Epithelial cell of proximal tubule (primary cell): ENCODE measurements at regions not wholly inside any gene's neighbourhood (a gene's known extent, or its start where the extent isn't known, plus 50 kb on each side); places are given as distances from the start of the nearest gene placed in this dataset.

ENCODE experiments used
- DNase-seq: peaks from one replicate; pipeline ENCODE4 v3.0.0-alpha.2; 2011; ENCODE audit warnings: low read depth
- H3K4me3 ChIP-seq: 2 replicates; pipeline ENCODE4 v1.5.1; 2011; ENCODE audit warnings: low read depth, mild to moderate bottlenecking, low read length
- TF ChIP-seq, protein P1 (sequence below): conservative IDR thresholded peaks from 2 replicates; pipeline ENCODE4 v1.5.1; 2012; ENCODE audit warnings: low read depth, mild to moderate bottlenecking, low read length

DNA sequence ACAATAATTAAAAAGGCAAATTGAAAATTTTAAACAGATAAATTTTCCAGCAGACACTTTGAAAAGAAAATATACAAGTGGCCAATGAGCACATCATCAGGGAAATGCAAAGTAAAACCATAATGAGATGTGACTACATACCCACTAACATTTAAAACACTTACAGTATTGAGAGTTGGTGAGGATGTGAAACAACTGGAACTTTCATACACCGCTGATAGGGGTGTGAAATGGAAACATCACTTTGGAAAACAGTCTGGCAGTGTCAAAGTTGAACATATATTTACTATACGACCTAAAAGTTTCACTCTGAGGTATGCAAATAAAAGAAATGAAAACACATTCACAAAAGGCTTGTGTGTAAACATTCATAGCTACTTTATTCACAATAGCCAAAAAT is 94.0 kb upstream of the GNAO1 start:
- TF ChIP-seq, protein P1, sequence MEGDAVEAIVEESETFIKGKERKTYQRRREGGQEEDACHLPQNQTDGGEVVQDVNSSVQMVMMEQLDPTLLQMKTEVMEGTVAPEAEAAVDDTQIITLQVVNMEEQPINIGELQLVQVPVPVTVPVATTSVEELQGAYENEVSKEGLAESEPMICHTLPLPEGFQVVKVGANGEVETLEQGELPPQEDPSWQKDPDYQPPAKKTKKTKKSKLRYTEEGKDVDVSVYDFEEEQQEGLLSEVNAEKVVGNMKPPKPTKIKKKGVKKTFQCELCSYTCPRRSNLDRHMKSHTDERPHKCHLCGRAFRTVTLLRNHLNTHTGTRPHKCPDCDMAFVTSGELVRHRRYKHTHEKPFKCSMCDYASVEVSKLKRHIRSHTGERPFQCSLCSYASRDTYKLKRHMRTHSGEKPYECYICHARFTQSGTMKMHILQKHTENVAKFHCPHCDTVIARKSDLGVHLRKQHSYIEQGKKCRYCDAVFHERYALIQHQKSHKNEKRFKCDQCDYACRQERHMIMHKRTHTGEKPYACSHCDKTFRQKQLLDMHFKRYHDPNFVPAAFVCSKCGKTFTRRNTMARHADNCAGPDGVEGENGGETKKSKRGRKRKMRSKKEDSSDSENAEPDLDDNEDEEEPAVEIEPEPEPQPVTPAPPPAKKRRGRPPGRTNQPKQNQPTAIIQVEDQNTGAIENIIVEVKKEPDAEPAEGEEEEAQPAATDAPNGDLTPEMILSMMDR, result no peak
- DNase-seq, result no peak
- no peak overlapping the region for H3K4me3 ChIP-seq

DNA sequence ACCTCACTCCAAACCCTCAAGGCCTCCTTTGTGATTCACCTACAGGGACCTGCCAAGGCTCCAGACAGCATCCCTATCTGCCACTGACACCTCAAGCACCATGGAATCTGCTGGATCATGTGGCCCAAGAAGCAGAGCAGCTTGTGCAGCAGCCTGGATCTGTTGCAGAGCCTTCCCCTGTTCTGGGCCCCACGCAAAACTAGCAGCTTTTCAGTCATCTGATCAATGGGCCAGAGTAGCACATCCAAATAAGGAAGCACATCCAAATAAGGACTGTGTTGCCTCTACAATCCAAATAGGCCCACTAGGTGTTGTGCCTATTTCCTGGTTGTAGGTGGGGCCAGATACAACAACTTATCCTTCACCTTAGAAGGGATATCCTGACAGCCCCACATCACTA is 97.1 kb upstream of the GNAO1 start:
- no peak for DNase-seq
- TF ChIP-seq, protein P1, result no peak
- no peak overlapping the region for H3K4me3 ChIP-seq

- no peak for DNase-seq
- TF ChIP-seq, protein P1, result no peak
- no peak overlapping the region for H3K4me3 ChIP-seq
Observed at GRCh38 chr16:56093055-56093454, 98.2 kb upstream of the GNAO1 start.

GRCh38 chr16:56090076-56090475 is 101.2 kb upstream of the GNAO1 start:
- no peak for DNase-seq
- H3K4me3 ChIP-seq, result no peak overlapping the region
- TF ChIP-seq, protein P1, result no peak

DNA sequence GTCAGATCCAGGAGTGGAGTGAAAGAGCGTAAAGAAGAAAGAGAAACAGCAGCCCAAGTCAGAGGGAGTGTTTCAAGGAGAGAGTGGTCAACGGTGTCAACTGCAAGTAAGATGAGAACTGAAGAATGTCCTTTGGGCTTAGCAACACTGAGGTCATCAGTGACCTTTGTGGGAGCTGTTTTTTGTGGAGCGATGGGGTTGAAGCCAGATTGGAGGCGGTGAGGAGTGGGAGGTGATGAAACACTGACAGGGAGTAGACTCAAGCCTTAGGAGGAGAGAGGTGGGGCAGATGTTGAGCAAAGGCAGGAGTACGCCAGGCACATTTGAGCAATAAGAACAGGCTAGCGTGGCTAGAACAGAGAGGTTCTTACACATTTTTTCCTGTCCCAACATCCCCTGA is 103.7 kb upstream of the GNAO1 start:
- TF ChIP-seq, protein P1, result no peak
- no peak overlapping the region for H3K4me3 ChIP-seq
- no peak for DNase-seq

DNA sequence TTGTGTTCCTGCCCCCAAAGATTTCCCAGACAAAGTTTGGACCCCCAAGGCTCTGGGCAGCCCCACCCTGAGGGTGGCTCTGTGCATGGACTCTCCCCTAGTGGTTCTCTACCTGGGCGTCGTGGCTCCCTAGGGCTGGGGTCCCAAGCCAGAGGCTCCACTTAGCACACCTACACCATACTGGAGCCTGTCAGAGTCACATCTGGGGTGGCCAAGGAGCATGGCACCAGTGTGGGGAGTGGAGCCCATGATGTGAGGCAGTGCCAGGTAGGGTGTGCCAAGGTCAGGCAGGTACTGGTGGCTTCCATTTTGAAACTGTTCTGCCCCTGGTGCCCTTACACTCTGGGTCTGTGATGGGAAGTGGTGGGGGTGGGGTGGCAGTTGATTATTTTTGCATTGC is 109.9 kb upstream of the GNAO1 start:
- TF ChIP-seq, protein P1, result no peak
- no peak for DNase-seq
- H3K4me3 ChIP-seq, result no peak overlapping the region

DNA sequence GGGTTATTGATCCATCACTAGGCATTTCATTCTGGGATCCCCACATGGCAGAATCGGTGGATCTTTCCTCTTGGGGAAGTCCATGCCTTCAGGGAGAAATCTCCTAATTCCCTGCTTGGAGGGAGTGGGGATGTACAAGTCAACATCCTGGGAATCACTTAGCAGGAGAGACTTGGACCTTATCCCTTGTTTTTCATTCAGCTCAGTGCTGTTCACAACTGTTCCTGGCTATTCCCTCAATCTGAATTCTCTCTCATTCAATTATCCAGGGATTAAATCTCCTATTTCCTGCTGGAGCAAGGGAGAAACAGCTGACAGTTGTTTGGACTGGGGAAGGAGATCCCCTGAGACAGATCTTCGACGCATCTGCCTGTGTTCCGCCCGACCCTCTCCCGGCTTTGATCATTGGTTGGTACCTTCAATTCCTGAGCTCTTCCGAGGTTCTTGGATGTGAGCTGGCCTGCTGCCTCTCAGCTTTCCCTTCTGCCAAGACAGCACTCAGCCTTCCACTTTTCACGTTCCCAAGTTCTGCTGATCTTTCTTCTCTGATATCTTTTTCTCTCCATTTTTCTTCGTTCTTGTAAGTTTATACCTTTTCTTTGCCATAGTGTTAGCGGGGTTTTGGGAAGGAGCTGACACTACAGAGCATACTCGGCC is 115.4 kb upstream of the GNAO1 start:
- TF ChIP-seq, protein P1, result no peak
- no peak overlapping the region for H3K4me3 ChIP-seq
- DNase-seq, result no peak
